PFSK-1 (cell line): ENCODE measurements at regions not wholly inside any gene's neighbourhood (a gene's known extent, or its start where the extent isn't known, plus 50 kb on each side); places are given as distances from the start of the nearest gene placed in this dataset.

ENCODE experiments used
- POLR2AphosphoS5 ChIP-seq: IDR thresholded peaks from 2 replicates; pipeline ENCODE4 v1.6.1; 2012; ENCODE audit warnings: low read depth, mild to moderate bottlenecking, control low read depth, low read length, moderate library complexity
- REST ChIP-seq, 2 experiments: IDR thresholded peaks; 2 replicates each; pipeline versions ENCODE4 v1.6.1 to v1.8.0; 2011 to 2012; ENCODE audit warnings: low read depth in 2 of 2, low read length in 2 of 2, control low read depth in 1 of 2, inconsistent platforms in 1 of 2, mild to moderate bottlenecking in 1 of 2, moderate library complexity in 1 of 2; ENCODE audit not compliant: insufficient read depth in 1 of 2
- TAF1 ChIP-seq: IDR thresholded peaks from 2 replicates; pipeline ENCODE4 v1.6.1; 2012; ENCODE audit warnings: low read length, control low read depth, borderline replicate concordance; ENCODE audit not compliant: insufficient read depth

GRCh38 chr16:13770436-13770835, 149.5 kb upstream of the ERCC4 start:
- no peak for TF ChIP-seq POLR2AphosphoS5
- no peak for TF ChIP-seq TAF1
- no peak for TF ChIP-seq REST (IDR thresholded peaks at IDR 0.05; ENCODE audit: insufficient read depth in 1 of 2, low read depth in 2 of 2, low read length in 2 of 2)
